ENCODE measurements at regions not wholly inside any gene's neighbourhood (a gene's known extent, or its start where the extent isn't known, plus 50 kb on each side); places are given as distances from the start of the nearest gene placed in this dataset.
"Not testable (repeated sequence)": the region's sequence is repeated elsewhere in the genome, so short reads cannot be mapped to it uniquely, and the experiment has no call there.

DNA sequence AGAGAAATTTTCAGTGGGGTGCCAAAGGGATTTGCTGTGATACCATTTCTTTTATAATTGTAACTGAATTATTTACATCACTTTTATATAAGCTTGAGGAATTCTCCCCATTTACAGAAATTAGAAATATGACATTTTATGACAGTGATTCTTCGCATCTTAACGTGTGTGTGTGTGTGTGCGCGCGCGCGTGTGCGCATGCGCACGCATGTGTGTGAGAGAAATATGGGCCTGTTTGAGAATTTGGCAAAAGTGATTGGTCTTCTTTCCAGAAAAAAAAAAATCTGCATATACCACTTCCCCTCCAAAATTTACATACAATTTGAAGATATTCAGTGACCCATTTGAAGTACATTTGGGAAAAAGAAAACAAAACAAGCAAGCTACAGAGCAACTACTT lies 190.7 kb upstream of the PDE4D start:
- no peak overlapping the region for H3K27ac ChIP-seq
- TF ChIP-seq, protein P1, sequence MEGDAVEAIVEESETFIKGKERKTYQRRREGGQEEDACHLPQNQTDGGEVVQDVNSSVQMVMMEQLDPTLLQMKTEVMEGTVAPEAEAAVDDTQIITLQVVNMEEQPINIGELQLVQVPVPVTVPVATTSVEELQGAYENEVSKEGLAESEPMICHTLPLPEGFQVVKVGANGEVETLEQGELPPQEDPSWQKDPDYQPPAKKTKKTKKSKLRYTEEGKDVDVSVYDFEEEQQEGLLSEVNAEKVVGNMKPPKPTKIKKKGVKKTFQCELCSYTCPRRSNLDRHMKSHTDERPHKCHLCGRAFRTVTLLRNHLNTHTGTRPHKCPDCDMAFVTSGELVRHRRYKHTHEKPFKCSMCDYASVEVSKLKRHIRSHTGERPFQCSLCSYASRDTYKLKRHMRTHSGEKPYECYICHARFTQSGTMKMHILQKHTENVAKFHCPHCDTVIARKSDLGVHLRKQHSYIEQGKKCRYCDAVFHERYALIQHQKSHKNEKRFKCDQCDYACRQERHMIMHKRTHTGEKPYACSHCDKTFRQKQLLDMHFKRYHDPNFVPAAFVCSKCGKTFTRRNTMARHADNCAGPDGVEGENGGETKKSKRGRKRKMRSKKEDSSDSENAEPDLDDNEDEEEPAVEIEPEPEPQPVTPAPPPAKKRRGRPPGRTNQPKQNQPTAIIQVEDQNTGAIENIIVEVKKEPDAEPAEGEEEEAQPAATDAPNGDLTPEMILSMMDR (conservative IDR thresholded peaks at IDR 0.05): no peak

DNA sequence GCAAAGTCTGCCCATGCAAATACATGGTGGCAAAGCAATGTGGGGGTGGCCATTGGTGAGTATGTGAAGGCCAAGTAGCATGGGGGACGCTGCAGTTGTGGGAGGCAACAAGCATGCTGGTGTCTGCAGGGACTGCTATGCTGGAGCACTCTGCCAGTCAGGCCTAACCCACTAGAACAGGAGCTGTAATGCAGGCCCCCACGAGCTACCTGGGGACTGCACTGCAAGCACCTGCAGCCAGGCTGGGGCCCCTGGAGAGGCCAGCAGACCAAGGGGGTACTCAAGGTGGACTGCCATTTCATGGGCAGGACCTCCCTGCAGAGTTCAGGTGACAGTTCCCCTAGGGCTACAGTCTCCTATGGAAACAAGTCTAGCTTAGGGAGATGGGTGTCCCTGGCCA lies 183.8 kb upstream of the PDE4D start:
- TF ChIP-seq, protein P1 (conservative IDR thresholded peaks at IDR 0.05): no peak
- H3K27ac ChIP-seq: no peak overlapping the region

DNA sequence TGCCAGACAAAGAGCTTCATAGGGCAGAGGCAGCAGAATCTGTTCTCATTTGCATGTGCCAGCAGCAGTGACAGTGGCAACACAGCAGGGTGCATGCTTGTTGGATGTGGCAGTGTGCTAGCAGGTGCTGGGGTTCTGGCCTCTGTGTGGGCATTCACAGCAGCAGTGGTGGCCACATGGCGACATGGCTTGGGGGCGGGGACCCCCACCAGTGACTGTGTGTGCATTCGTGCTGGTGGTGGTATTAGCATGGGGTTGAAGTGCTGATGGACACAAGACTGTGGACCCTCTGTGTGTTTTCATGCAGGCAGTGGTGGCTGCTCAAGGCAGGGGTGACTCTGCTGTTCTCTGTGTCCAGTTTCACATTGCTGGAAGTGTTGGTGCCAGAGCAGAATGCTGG lies 183.2 kb upstream of the PDE4D start:
- no peak overlapping the region for H3K27ac ChIP-seq
- TF ChIP-seq, protein P1 (conservative IDR thresholded peaks at IDR 0.05): no peak

DNA sequence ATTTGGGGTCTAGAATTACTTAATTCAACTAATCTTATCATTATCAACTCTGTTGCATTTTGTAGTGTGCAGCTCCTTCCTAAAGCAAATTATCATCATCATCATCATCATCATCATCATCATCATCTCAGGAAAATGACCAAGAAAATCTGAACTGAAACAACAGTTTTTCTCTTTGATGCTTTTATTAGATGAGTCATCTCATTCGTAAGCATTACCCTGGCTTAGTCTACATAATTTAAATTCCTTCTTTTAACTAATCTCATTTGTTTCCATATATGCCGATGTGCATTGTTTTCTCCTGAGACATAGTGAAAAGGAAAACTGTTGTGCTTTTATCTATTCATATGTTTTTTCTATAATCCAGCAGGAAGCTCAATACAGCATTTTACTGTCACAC lies 173.0 kb upstream of the PDE4D start:
- no peak overlapping the region for H3K27ac ChIP-seq
- TF ChIP-seq, protein P1 (conservative IDR thresholded peaks at IDR 0.05): no peak

DNA sequence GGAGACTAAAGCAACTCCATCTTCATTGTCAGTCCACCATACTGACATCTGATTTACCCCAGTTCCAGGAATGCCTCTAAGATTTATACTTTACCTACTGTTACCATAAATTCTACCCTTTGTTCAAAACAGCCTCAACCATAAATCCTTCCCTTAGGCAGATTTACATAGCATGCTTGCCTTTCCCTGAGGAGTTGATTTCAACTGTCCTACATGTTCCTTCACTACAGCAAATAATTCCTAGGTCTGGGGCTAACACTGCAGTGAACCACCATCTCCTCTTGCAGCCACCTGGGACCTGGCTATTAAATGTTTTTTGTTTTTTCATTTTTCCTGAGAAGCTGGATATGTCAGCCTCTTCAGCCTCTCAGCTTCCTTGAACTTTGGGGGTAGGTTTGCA lies 166.9 kb upstream of the PDE4D start:
- TF ChIP-seq, protein P1 (conservative IDR thresholded peaks at IDR 0.05): no peak
- no peak overlapping the region for H3K27ac ChIP-seq

DNA sequence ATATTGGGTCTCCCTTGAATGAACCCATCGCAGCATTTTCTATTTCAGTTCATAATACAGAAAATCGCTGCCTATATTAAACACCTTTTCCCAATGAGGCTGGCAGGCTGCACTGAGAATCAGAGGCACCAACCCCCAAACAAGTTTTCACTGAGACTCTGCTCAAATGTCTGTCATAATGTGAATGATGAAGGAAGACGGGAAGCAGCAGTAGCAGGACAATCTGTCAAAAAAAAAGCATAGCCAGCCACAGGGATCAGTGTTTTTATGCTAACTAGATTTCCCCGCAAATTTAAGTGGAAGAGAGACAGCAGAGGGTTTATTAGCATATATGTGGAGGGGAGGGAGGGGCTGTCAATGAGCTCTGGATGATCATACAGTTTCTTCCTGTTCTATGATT lies 162.7 kb upstream of the PDE4D start:
- H3K27ac ChIP-seq: no peak overlapping the region
- TF ChIP-seq, protein P1 (conservative IDR thresholded peaks at IDR 0.05): no peak

DNA sequence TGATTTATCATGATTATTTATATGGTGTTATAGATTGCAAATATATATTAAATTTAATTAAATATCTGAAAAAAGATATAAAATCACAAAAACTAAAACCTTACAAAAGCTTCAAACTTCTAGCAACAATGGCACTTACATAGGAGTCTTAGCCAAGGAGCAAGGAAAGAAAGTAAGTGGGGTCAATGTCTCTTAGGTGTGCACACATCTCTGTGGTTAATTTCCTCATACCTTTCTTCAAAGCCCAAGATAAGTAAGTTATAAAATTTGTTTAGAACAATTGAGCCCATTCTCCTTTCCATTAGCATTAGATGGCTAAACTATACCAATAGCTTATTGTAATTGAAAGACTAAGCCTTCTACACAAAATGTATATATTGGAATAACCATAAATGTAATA lies 161.6 kb upstream of the PDE4D start:
- TF ChIP-seq, protein P1 (conservative IDR thresholded peaks at IDR 0.05): no peak
- no peak overlapping the region for H3K27ac ChIP-seq

DNA sequence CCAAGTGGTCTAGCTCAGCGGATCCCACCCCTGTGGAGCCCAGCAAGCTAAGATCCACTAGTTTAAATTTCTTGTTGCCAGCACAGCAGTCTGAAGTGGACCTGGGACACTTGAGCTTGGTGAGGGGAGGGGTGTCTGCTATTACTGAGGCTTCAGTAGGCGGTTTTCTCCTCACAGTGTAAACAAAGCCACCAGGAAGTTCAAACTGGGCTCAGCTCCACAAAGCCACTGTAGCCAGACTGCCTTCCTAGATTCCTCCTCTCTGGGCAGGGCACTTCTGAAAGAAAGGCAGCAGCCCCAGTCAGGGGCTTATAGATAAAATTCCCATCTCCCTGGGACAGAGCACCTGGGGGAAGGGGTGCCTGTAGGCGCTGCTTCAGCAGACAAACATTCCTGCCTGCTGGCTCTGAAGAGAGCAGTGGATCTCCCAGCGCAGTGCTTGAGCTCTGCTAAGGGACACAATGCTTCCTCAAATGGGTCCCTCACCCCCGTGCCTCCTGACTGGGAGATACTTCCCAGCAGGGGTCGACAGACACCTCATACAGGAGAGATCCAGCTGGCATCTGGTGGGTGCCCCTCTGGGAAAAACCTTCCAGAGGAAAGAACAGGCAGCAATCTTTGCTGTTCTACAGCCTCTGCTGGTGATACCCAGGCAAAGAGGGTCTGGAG lies 148.6 kb upstream of the PDE4D start:
- H3K27ac ChIP-seq: not testable (repeated sequence)

DNA sequence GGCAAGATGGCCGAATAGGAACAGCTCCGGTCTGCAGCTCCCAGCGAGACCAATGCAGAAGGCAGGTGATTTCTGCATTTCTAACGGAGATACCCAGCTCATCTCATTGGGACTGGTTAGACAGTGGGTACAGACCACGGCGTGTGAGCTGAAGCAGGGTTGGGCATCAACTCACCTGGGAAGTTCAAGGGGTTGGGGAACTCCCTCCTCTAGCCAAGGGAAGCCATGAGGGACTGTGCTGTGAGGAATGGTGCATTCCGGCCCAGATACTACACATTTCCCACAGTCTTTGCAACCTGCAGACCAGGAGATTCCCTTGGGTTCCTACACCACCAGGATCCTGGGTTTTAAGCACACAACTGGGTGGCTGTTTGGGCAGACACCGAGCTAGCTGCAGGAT lies 148.0 kb upstream of the PDE4D start:
- not testable (repeated sequence) for H3K27ac ChIP-seq

Measured in VCaP (cell line).